ENCODE measurements at regions not wholly inside any gene's neighbourhood (a gene's known extent, or its start where the extent isn't known, plus 50 kb on each side); places are given as distances from the start of the nearest gene placed in this dataset.

- Histone ChIP-seq H3K4me1 (no peaks in the 10 kb centered on the region), H3K36me3 (ENCODE audit: insufficient read depth in 1 of 2, low read depth in 1 of 2) (no peaks in the 10 kb centered on the region), H3K4me3 (no peak overlapping the region), H3K27me3 (ENCODE audit: insufficient read depth in 3 of 3, low read length in 2 of 3) (peaks cover 0 to 36% (median 0%) of the 10 kb centered on the region in 3 donors), H3K9me3 (no peaks in the 10 kb centered on the region), H3K27ac (no peak overlapping the region)
- DNase-seq (no peak), ATAC-seq (no peak)
- 46 to 58% (median 54%) methylated on average over 1 of the region's 1 CpG for WGBS, 3 donors
- no peak for TF ChIP-seq CTCF (IDR thresholded peaks at IDR 0.05)
- intact Hi-C loops (cut with DNase I), result no loop called here
Observed at GRCh38 chr18:47726550-47726949, 203.9 kb downstream of the SMAD2 start.

GRCh38 chr18:47725656-47726055 lies 204.8 kb downstream of the SMAD2 start:
- Histone ChIP-seq H3K36me3 (ENCODE audit: insufficient read depth in 1 of 2, low read depth in 1 of 2) (no peaks in the 10 kb centered on the region), H3K27ac (no peak overlapping the region), H3K4me1 (no peaks in the 10 kb centered on the region), H3K27me3 (ENCODE audit: insufficient read depth in 3 of 3, low read length in 2 of 3) (peaks cover 0 to 33% (median 0%) of the 10 kb centered on the region in 3 donors), H3K9me3 (no peaks in the 10 kb centered on the region), H3K4me3 (no peak overlapping the region)
- ATAC-seq (no peak), DNase-seq (no peak)
- TF ChIP-seq CTCF (IDR thresholded peaks at IDR 0.05), result no peak
- intact Hi-C loops (cut with DNase I), result no loop called here
- WGBS, 3 donors, result 87 to 94% (median 93%) methylated on average over 3 of the region's 3 CpGs

- TF ChIP-seq CTCF (IDR thresholded peaks at IDR 0.05), result no peak
- no peaks in the 10 kb centered on the region for H3K9me3 ChIP-seq
- DNase-seq, result no peak
- intact Hi-C loops (cut with DNase I), result no loop called here
- ATAC-seq, result no peak
- WGBS, 3 donors, result 32 to 60% (median 36%) methylated on average over 9 of the region's 9 CpGs
- no peak overlapping the region for H3K27ac ChIP-seq
- no peaks in the 10 kb centered on the region for H3K4me1 ChIP-seq
- no peak overlapping the region for H3K4me3 ChIP-seq
- H3K27me3 ChIP-seq (ENCODE audit: insufficient read depth in 3 of 3, low read length in 2 of 3), result peaks cover 0 to 32% (median 0%) of the 10 kb centered on the region in 3 donors
- H3K36me3 ChIP-seq (ENCODE audit: insufficient read depth in 1 of 2, low read depth in 1 of 2), result no peaks in the 10 kb centered on the region
Observed at GRCh38 chr18:47724186-47724975, 206.1 kb downstream of the SMAD2 start.

GRCh38 chr18:47721876-47722275 lies 208.6 kb downstream of the SMAD2 start:
- Histone ChIP-seq H3K36me3 (ENCODE audit: insufficient read depth in 1 of 2, low read depth in 1 of 2) (no peaks in the 10 kb centered on the region), H3K27me3 (ENCODE audit: insufficient read depth in 3 of 3, low read length in 2 of 3) (peaks cover 0 to 19% (median 0%) of the 10 kb centered on the region in 3 donors), H3K4me1 (no peaks in the 10 kb centered on the region), H3K4me3 (no peak overlapping the region), H3K27ac (no peak overlapping the region), H3K9me3 (no peaks in the 10 kb centered on the region)
- intact Hi-C loops (cut with DNase I), result no loop called here
- DNase-seq (no peak), ATAC-seq (no peak)
- 79 to 83% (median 81%) methylated on average over 16 of the region's 16 CpGs for WGBS, 3 donors
- no peak for TF ChIP-seq CTCF (IDR thresholded peaks at IDR 0.05)

GRCh38 chr18:47720741-47721140 lies 209.7 kb downstream of the SMAD2 start:
- Histone ChIP-seq H3K36me3 (ENCODE audit: insufficient read depth in 1 of 2, low read depth in 1 of 2) (no peaks in the 10 kb centered on the region), H3K27me3 (ENCODE audit: insufficient read depth in 3 of 3, low read length in 2 of 3) (peaks cover 0 to 13% (median 0%) of the 10 kb centered on the region in 3 donors), H3K4me3 (no peak overlapping the region), H3K9me3 (no peaks in the 10 kb centered on the region), H3K27ac (no peak overlapping the region), H3K4me1 (no peaks in the 10 kb centered on the region)
- 75 to 82% (median 79%) methylated on average over 3 of the region's 3 CpGs for WGBS, 3 donors
- no peak for TF ChIP-seq CTCF (IDR thresholded peaks at IDR 0.05)
- intact Hi-C loops (cut with DNase I), result no loop called here
- ATAC-seq, result no peak
- no peak for DNase-seq

Data from psoas muscle (tissue), 7 donors.